Panc1 (cell line): ENCODE measurements at regions not wholly inside any gene's neighbourhood (a gene's known extent, or its start where the extent isn't known, plus 50 kb on each side); places are given as distances from the start of the nearest gene placed in this dataset.

Source experiments
- ATAC-seq: fragments of 200-7000 bp; cut with Tn5 transposase; 2 replicates; pipeline ENCODE4 v1.9.1; 2020; ENCODE audit warnings: mild to moderate bottlenecking, moderate library complexity
- BruUV-seq: library from RNA; stranded (reverse); fragments of 400-500 nt; replicated peaks from 2 replicates; lab custom pipeline; 2021; lab: Mats Ljungman, UMichigan
- CTCF ChIA-PET: fragments of 300-600 bp; sonication (Branson Sonifier 250); formaldehyde crosslinking; loops from one replicate; lab custom pipeline; 2022; ENCODE audit warnings: antibody characterized with exemption; lab: Charles Lee
- POLR2A ChIA-PET: fragments of 300-600 bp; sonication (Branson Sonifier 250); formaldehyde crosslinking; loops from one replicate; lab custom pipeline; 2022; ENCODE audit warnings: antibody characterized with exemption; lab: Charles Lee
- DNase-seq: peaks from one replicate; pipeline ENCODE4 v3.0.0-alpha.2; 2010; ENCODE audit warnings: low read depth, low spot score
- H3K27ac ChIP-seq: 2 replicates; pipeline ENCODE4 v1.5.1; 2011; ENCODE audit warnings: mild to moderate bottlenecking, low read length, inconsistent platforms
- H3K27me3 ChIP-seq: fragments of 200-500 bp; sonication (Bioruptor generic); 2 replicates; pipeline ENCODE4 v1.6.0; 2014; ENCODE audit warnings: low read length, inconsistent platforms; ENCODE audit not compliant: control insufficient read depth, insufficient read depth
- H3K36me3 ChIP-seq: fragments of 200-500 bp; sonication (Bioruptor generic); 2 replicates; pipeline ENCODE4 v1.5.1; 2014; ENCODE audit warnings: inconsistent platforms, mild to moderate bottlenecking, low read length, moderate library complexity; ENCODE audit not compliant: control insufficient read depth, insufficient read depth
- H3K4me1 ChIP-seq: 2 replicates; pipeline ENCODE4 v1.5.1; 2011; ENCODE audit warnings: inconsistent platforms, mild to moderate bottlenecking, low read length, moderate library complexity; ENCODE audit not compliant: control insufficient read depth, insufficient read depth
- H3K4me3 ChIP-seq, 2 experiments: 2 replicates each; pipeline ENCODE4 v1.5.1; 2011 to 2012; ENCODE audit warnings: low read depth in 2 of 2, low read length in 2 of 2, mild to moderate bottlenecking in 2 of 2, inconsistent platforms in 1 of 2, moderate library complexity in 1 of 2
- H3K9me3 ChIP-seq: fragments of 200-500 bp; sonication (Bioruptor generic); 2 replicates; pipeline ENCODE4 v1.5.1; 2014; ENCODE audit warnings: low read depth, mild to moderate bottlenecking, inconsistent platforms, low read length, moderate library complexity; ENCODE audit not compliant: control insufficient read depth, insufficient read depth
- POLR2AphosphoS5 ChIP-seq: IDR thresholded peaks from 2 replicates; pipeline ENCODE4 v1.6.1; 2012; ENCODE audit warnings: mild to moderate bottlenecking, low read depth, low read length, moderate library complexity
- SIN3A ChIP-seq: IDR thresholded peaks from 2 replicates; pipeline ENCODE4 v1.6.1; 2012; ENCODE audit warnings: low read depth, mild to moderate bottlenecking, low read length, moderate library complexity, borderline replicate concordance; ENCODE audit not compliant: insufficient read depth
- TCF7L2 ChIP-seq: IDR thresholded peaks from 2 replicates; pipeline ENCODE4 v1.6.1; 2011; ENCODE audit warnings: mild to moderate bottlenecking, low read depth, low read length, inconsistent platforms
- in situ Hi-C: cut with HindIII; loops from 2 replicates; pipeline ENCODE4 v1.10.0; 2016; ENCODE audit warnings: low sequenced_read_pairs, low pct_unique_long_range_greater_than_20kb
- intact Hi-C: fragments of 100-400 bp; cut with micrococcal nuclease; formaldehyde crosslinking; loops from one replicate; pipeline ENCODE4 v1.10.0; 2022; ENCODE audit not compliant: unreplicated experiment
- TF ChIP-seq, protein P1 (sequence below): fragments of 450-650 bp; IDR thresholded peaks from 2 replicates; pipeline ENCODE4 v1.5.1; 2017; ENCODE audit warnings: mild to moderate bottlenecking
- TF ChIP-seq, protein P2 (sequence below), 2 experiments: IDR thresholded peaks; 2 replicates each; pipeline ENCODE4 v1.6.1; 2011 to 2012; ENCODE audit warnings: low read depth in 2 of 2, control low read depth in 1 of 2, low read length in 1 of 2, mild to moderate bottlenecking in 1 of 2, moderate library complexity in 1 of 2; ENCODE audit not compliant: insufficient read depth in 1 of 2

- Histone ChIP-seq H3K4me1 (no peaks in the 10 kb centered on the region; the same call in 1 of the 2 replicates), H3K4me3 (no peak overlapping the region), H3K9me3 (no peaks in the 10 kb centered on the region), H3K36me3 (no peaks in the 10 kb centered on the region), H3K27me3 (no peaks in the 10 kb centered on the region), H3K27ac (no peak overlapping the region)
- intact Hi-C loops (no loop called here), in situ Hi-C loops (no loop called here)
- DNase-seq (no peak), ATAC-seq (no peak)
- POLR2A ChIA-PET: no interaction called here
- TF ChIP-seq, protein P1, sequence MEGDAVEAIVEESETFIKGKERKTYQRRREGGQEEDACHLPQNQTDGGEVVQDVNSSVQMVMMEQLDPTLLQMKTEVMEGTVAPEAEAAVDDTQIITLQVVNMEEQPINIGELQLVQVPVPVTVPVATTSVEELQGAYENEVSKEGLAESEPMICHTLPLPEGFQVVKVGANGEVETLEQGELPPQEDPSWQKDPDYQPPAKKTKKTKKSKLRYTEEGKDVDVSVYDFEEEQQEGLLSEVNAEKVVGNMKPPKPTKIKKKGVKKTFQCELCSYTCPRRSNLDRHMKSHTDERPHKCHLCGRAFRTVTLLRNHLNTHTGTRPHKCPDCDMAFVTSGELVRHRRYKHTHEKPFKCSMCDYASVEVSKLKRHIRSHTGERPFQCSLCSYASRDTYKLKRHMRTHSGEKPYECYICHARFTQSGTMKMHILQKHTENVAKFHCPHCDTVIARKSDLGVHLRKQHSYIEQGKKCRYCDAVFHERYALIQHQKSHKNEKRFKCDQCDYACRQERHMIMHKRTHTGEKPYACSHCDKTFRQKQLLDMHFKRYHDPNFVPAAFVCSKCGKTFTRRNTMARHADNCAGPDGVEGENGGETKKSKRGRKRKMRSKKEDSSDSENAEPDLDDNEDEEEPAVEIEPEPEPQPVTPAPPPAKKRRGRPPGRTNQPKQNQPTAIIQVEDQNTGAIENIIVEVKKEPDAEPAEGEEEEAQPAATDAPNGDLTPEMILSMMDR: no peak
- TF ChIP-seq TCF7L2: no peak
- TF ChIP-seq, protein P2, sequence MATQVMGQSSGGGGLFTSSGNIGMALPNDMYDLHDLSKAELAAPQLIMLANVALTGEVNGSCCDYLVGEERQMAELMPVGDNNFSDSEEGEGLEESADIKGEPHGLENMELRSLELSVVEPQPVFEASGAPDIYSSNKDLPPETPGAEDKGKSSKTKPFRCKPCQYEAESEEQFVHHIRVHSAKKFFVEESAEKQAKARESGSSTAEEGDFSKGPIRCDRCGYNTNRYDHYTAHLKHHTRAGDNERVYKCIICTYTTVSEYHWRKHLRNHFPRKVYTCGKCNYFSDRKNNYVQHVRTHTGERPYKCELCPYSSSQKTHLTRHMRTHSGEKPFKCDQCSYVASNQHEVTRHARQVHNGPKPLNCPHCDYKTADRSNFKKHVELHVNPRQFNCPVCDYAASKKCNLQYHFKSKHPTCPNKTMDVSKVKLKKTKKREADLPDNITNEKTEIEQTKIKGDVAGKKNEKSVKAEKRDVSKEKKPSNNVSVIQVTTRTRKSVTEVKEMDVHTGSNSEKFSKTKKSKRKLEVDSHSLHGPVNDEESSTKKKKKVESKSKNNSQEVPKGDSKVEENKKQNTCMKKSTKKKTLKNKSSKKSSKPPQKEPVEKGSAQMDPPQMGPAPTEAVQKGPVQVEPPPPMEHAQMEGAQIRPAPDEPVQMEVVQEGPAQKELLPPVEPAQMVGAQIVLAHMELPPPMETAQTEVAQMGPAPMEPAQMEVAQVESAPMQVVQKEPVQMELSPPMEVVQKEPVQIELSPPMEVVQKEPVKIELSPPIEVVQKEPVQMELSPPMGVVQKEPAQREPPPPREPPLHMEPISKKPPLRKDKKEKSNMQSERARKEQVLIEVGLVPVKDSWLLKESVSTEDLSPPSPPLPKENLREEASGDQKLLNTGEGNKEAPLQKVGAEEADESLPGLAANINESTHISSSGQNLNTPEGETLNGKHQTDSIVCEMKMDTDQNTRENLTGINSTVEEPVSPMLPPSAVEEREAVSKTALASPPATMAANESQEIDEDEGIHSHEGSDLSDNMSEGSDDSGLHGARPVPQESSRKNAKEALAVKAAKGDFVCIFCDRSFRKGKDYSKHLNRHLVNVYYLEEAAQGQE (IDR thresholded peaks at IDR 0.05; ENCODE audit: insufficient read depth in 1 of 2, low read depth in 2 of 2, low read length in 1 of 2): no peak
- no TSS peak for BruUV-seq
- CTCF ChIA-PET: no interaction called here
Observed at GRCh38 chr11:69209038-69209350, 53.3 kb downstream of the SMIM38 start.

DNA sequence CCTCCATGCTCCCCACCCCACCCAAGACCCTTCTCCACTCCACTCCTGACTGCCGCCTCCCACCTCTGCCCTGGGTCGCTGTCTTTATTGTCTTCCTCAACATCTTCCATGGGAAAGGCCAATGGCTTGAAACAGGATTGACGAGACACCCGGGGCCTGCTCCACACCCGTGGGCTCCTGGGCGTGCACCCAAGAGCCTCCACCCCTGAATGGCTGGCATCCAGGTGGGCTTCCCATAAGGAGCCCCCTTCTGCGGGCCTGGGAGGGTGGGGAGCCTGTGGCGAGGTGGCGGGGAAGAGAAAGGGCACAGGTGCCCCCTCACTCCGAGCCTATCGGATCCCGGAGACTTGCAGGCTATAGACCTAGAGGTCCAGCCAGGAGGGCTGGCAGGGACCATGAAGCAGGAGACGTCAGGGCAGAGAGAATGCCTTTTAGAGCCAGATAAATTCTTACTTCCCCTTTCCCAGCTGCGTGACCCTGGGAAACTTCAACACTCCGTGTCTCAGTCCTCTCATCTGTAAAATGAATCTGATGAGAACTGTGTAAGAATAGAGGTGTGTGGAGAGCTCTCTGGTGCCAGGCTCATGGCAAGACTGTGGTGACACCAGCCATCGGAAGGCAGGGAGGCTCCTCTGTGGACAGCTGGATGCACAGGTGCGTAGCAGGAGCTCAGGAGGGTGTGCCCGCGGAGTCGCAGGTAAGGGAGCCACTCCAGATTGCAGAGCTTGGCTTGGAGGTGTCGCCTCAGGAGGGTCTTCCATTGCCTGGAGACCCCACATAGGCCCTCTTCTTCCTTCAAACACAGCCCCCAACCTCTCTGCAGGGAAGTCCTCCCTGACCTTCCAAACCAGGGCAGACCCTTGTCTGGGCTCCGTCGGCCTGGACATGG, 53.9 kb downstream of the SMIM38 start:
- intact Hi-C loops (loop anchor here (10.0 kb wide), 1 partner anchor 105 kb away; no protein-coding TSS in a partner anchor), in situ Hi-C loops (no loop called here)
- Histone ChIP-seq H3K36me3 (no peaks in the 10 kb centered on the region), H3K4me3 (no peak overlapping the region), H3K27ac (no peak overlapping the region), H3K4me1 (no peaks in the 10 kb centered on the region; the same call in 1 of the 2 replicates), H3K9me3 (no peaks in the 10 kb centered on the region), H3K27me3 (no peaks in the 10 kb centered on the region)
- no peak for DNase-seq
- 0 out of 2 replicates have a peak, but pooled peaks have one; percentile 19 for ATAC-seq
- no peak for TF ChIP-seq SIN3A
- no peak for TF ChIP-seq POLR2AphosphoS5
- TF ChIP-seq, protein P2 (IDR thresholded peaks at IDR 0.05; ENCODE audit: insufficient read depth in 1 of 2, low read depth in 2 of 2, low read length in 1 of 2): no peak
- no peak for TF ChIP-seq TCF7L2
- TF ChIP-seq, protein P1: no peak
- POLR2A ChIA-PET: interaction anchor here (0.6 kb wide), 1 partner anchor 681 kb away, joined by 3 read pairs; no protein-coding TSS in a partner anchor
- no TSS peak for BruUV-seq
- CTCF ChIA-PET: interaction anchor here (1.1 kb wide), 1 partner anchor 65 kb away, joined by 3 read pairs; no protein-coding TSS in a partner anchor
